ENCODE measurements at regions not wholly inside any gene's neighbourhood (a gene's known extent, or its start where the extent isn't known, plus 50 kb on each side); places are given as distances from the start of the nearest gene placed in this dataset.
"Not testable (repeated sequence)": the region's sequence is repeated elsewhere in the genome, so short reads cannot be mapped to it uniquely, and the experiment has no call there.

DNA sequence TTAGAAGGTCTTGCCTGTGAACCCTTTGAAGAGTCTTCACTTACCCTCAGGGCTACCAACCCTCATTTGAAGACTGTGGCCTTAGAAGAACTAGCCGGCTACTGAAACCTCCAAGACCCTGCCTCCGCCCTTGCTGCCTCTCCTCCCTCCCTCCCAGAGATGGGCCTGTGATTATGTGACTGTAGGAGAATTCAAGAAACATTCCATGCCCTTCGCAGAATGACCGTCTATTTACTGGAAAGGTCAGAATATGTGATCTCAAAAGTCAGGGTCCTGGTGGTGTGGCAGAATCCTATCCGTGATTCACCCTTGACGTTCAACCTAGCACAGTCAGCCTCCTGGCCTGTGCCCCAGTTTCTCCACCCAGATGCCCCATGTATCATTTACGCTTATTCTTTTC is 109.6 kb downstream of the CTNND1 start:
- no peak for DNase-seq (ENCODE audit: low spot score)

DNA sequence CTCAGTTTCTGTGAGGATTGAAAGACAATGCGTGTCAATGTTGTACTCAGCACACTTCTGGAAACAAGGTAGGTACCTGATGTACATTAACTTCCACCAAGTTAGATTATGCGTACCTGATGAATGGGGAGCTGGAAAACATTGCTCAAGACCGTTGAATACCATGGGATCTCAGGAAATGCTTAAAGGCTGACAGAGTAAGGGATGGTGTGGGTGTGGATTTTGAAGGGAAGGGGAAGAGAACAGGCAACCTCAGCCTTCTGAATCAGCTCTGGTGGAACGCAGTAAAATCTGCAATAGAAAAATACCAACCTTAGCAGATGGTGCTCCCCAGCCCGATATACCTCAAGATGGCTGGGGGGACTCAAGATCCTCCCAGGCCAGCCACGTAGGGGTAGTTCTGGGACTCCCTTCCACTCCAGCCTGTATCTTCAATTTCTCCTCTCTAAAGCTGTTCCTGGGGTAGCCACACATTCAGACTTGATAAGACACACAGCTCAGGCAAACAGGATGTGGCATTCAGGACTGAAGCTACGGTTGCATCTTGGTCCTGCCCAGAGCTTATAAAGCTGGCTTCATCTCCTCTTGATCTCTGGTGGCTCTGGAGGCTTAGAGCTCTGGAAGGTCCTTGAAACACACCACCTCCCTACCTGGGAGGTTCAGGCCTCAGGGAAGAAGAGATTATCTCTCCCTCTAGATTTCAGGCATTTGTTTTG is 111.8 kb downstream of the CTNND1 start:
- no peak for DNase-seq (ENCODE audit: low spot score)

GRCh38 chr11:57874981-57875380 is 113.4 kb downstream of the CTNND1 start:
- DNase-seq (ENCODE audit: low spot score): no peak

- DNase-seq (ENCODE audit: low spot score): no peak
Measured at GRCh38 chr11:57881647-57882046, 120.0 kb downstream of the CTNND1 start.

DNA sequence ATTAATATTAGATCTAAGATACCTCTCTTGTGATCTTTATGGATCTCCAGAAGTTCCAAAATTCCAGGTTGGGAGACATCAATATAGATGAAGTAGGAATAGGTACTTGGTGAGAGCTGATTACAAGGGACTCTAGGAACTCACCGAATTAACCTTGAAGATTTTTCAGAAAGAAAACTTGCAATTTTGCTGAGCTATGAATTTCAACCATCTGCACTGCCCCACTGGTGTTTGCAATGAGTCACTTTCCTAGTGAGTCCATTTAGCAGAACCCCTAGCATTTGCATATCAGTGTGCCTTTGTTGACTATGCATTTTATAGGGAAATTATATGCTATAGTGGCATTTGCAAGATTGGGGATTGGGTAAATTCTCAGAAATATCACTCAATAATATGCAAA is 122.0 kb downstream of the CTNND1 start:
- no peak for DNase-seq (ENCODE audit: low spot score)

DNA sequence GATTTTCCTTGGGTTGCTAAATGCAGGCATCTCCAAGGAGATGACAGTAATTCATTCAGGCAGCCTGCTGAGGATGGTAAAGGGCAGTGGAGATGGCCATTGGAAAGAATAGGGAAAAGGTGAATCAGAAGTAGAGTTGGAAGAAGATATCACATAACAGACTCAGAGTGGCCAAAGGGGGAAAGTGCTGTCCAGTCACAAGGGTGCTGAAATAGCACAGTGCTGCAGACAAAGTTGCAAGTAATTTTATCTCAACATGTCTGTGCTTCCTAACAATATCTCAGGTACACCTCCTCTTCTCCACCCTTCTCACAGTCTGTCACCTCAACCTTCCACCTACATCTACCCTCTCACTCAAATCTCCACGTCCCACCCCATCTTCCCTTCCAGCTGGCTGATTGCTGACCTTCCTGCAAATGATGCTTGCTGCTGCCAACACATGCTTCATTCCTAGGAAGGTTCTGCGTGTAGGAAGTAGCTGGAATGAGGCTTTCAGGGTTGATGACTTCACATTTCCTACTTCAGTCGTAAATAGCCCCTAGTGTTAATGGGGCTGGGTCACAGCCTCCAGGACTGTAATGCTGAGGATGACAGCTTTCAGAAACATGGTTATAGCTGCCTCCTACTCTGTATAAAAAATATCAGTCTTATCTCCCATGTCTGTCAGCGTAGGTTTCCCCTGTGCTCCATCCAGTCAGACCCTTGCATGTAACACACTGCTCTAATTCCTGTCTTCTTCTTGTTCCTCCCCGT is 123.9 kb downstream of the CTNND1 start:
- DNase-seq (ENCODE audit: low spot score): no peak

DNA sequence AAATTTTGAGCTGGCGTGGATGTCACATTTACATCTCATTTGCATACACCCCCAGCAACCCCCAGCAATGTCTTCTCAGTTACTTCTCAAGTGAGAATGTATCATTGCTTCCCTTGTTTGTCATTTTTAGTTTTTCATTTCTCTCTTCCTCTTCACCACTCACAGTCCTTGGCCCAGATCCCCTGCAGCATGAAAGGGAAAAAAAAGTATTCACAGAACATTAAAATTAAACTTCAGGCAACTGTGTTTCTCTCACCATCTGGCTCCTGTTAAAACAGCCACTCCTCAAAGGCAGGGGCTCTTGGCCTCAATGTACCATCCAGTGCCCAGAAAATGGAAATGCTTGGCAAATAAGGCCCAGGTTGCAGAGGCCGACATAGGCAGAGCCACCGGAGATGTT is 126.8 kb downstream of the CTNND1 start:
- no peak for DNase-seq (ENCODE audit: low spot score)

- no peak for DNase-seq (ENCODE audit: low spot score)
Measured at GRCh38 chr11:57890521-57890920, 128.9 kb downstream of the CTNND1 start.

- not testable (repeated sequence) for DNase-seq (ENCODE audit: low spot score)
Measured at GRCh38 chr11:57893200-57893599, 130.5 kb upstream of the OR9Q1 start.

DNA sequence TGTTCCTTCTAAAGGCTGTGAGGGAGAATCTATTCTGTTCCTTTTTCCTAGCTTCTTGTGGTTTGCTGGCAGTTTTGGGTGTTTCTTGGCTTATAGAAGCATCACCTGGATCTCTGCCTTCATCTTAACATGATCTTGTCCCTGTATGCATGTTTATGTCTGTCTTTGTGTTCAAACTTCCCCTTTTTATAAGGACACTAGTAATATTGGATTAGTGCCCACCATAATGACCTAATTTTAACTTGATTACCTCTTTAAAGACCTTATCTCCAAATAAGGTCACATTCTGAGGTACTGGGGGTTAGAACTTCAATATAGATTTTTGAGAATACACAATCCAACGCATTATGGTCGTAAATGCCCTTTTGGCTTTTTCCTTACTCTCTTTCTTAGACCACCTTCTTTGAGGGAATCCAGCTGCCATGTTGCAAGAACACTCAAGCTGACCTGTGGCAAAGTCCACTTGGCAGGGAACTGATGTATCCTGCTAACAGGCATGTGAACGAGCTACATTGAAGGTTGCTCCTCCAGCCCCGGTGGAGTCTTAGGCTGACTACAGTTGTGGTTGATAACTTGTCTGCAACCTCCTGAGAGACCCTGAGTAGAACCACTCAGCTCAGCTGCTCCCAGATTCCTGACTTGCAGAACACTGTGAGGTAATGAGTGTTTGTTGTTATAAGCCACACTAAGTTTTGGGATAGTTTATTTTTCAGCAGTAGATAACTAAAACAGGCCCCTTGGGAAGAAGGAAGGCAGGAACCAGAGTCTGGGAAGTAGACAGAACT is 127.1 kb upstream of the OR9Q1 start:
- peak; percentile 54 for DNase-seq (ENCODE audit: low spot score)

DNA sequence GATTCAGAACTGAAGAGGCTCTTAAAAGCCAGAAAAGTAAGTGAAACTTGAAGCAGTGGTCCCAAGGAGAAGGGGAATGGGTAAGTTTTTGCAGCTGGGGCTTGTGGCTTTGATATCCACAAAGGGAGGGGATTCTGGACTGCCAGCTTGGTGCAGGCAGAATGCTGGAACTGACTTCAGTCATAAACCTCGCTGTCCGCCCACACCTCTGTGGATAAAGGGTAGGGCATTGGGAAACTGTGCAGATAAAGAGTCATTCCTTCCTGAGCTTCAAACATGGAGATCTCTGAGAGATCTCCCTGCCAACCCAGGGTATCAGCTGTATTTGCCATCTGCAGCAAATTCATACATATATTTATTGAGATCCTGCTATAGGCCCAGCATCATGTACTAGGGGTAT is 124.3 kb upstream of the OR9Q1 start:
- no peak for DNase-seq (ENCODE audit: low spot score)

DNA sequence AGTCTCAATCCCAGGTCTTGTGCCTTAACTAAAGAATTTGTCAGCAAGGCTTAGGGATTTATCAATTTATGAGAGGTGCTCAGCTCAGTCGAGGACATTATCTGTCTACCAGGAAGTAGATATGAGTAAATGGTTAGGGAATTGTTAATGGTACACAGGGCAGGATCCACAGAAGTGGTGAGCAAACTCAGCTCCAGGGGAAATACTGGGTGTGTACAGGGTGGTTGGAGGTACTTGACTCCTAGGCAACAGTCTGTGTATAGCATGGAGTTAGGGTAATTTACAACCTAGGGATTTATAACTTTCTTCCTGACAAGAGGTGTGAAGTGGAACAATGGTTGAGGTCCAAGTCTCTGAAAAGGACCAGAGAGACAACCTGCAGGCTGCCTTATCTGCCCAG is 123.4 kb upstream of the OR9Q1 start:
- DNase-seq (ENCODE audit: low spot score): no peak

- DNase-seq (ENCODE audit: low spot score): no peak
Measured at GRCh38 chr11:57901278-57901677, 122.4 kb upstream of the OR9Q1 start.

- DNase-seq (ENCODE audit: low spot score): no peak
Measured at GRCh38 chr11:57901756-57902155, 121.9 kb upstream of the OR9Q1 start.

GRCh38 chr11:57903011-57903410 is 120.7 kb upstream of the OR9Q1 start:
- no peak for DNase-seq (ENCODE audit: low spot score)

- DNase-seq (ENCODE audit: low spot score): peak; percentile 82
Measured at GRCh38 chr11:57903441-57904123, 120.1 kb upstream of the OR9Q1 start.

GRCh38 chr11:57904376-57904775 is 119.3 kb upstream of the OR9Q1 start:
- no peak for DNase-seq (ENCODE audit: low spot score)

GRCh38 chr11:57905439-57905838 is 118.2 kb upstream of the OR9Q1 start:
- no peak for DNase-seq (ENCODE audit: low spot score)

- not testable (repeated sequence) for DNase-seq (ENCODE audit: low spot score)
Measured at GRCh38 chr11:57908399-57908798, 115.3 kb upstream of the OR9Q1 start.

DNA sequence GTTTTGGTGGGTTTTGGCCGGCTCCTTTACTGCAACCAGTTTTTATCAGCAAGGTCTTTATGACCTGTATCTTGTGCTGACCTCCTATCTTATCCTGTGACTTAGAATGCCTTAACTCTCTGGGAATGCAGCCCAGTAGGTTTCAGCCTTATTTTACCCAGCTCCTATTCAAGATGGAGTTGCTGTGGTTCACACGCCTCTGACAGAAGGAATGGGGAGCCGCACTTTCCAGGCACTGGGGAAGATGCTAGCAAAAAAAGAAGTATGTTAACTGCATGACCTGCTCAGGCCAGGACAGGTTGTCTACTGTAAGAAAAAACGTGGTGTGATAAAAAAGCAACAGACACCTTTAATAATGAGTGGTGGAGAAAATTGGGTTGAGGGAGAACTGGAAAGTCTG is 112.2 kb upstream of the OR9Q1 start:
- not testable (repeated sequence) for DNase-seq (ENCODE audit: low spot score)

DNA sequence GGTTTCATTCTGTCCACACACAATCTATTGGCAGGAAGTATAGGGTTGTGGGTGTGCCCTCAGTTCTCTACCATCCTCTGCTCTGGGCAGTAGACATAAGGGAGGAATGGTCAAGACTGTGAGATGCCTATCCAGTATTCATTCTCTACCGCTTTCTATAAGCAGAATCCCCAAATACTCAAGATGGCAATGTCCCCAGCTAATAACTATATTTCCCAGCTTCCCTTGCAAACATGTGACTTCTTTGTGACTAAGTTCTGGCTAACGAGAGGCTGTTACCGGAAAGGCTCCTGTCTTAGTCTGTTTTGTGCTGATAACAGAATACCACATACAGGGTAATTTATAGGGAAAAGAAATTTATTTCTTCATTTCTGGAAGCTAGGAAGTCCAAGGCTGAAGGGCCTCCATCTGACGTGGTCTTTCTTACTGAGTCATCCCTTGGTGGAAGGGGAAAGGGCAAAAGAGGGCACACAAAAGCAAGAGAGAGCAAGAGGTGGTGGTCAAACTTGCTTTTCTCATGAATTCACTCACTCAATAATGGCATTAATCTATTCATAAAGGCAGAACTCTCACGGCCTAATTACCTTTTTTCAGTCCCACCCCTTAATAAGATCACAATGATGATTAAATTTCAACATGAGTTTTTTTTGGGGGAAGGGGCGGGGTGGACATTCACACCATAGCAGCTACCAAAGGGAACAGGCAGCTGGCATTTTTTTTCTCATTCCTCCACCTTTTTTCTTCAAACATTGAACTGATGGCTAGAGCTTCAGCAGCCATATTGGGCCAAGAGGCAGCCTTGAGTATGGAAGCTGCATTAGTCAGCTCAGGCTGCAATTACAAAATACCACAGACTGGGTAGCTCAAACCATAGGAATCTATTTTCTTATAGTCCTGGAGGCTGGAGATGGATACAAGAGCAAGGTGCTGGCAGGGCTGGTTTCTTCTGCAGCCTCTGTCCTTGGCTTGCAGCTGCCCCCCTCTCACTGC is 109.7 kb upstream of the OR9Q1 start:
- DNase-seq (ENCODE audit: low spot score): no peak

All from H4 (cell line).